HG02852 (cell line): ENCODE measurements at regions not wholly inside any gene's neighbourhood (a gene's known extent, or its start where the extent isn't known, plus 50 kb on each side); places are given as distances from the start of the nearest gene placed in this dataset.

Source experiments
- ATAC-seq: cut with Tn5 transposase; IDR thresholded peaks from one replicate; pipeline ENCODE4 v1.9.1; 2021; ENCODE audit warnings: mild to moderate bottlenecking, moderate library complexity; ENCODE audit not compliant: unreplicated experiment

DNA sequence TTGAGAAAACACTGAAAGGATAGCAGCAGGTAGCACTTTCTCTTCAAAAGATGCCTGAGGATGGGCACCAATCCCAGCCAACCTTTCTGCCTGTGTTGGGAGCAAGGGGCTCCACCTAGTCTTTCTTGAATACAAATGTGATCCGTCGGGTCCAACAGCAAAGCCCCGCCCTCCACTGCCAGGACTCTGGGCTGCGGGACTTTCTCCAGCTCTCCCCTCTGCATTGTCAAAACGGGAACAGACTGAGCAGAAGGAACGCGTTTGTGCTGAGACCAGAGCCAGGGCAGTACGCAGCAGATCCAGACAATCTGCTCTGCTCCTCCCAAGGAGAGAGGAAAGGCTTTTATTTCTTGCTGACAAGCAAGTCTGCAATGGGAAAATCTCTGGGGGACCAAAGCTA, 139.7 kb downstream of the SEC61B start:
- no peak for ATAC-seq

DNA sequence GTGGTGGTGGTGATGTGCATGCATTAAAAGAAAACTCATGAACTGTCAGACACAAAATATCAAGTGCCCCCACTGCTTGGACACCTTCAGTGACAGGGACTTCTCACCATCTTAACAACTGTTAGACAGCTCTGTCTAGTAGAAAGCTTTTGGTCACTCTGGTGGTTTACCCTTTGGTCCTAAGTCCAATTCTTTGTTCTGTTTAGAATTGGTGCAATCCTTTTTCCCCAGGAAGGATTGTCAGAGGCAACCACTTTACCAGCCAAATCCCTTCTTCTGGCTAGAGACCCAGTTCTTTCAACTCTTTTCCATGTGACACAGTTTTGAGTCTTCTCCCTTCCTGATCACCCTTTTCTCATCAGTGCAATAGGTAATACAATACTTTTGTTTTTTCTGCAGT, 140.2 kb downstream of the SEC61B start:
- no peak for ATAC-seq

GRCh38 chr9:99363509-99363908, 141.4 kb downstream of the SEC61B start:
- no peak for ATAC-seq

GRCh38 chr9:99365233-99365980, 143.3 kb downstream of the SEC61B start:
- no peak for ATAC-seq

- ATAC-seq: no peak
Measured at GRCh38 chr9:99366183-99366582, 144.1 kb downstream of the SEC61B start.

DNA sequence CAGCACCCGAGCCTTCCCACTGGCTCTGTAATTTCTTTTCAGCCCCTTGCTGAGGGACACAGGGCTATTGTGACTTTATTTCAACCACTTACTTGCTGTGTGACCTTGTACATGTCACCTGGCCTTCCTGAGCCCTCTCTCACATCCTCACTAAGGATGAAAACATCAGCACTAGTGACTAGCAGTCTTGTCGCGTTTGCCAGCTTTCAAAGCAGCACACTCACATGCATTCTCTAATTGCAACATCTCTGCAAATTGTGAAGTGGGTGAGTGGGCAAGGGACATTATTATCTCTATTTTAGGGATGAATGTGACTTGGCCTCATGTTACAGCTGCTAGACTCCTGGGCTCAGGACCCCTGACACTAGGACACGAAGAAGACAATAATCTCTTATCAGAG, 144.5 kb downstream of the SEC61B start:
- ATAC-seq: no peak

DNA sequence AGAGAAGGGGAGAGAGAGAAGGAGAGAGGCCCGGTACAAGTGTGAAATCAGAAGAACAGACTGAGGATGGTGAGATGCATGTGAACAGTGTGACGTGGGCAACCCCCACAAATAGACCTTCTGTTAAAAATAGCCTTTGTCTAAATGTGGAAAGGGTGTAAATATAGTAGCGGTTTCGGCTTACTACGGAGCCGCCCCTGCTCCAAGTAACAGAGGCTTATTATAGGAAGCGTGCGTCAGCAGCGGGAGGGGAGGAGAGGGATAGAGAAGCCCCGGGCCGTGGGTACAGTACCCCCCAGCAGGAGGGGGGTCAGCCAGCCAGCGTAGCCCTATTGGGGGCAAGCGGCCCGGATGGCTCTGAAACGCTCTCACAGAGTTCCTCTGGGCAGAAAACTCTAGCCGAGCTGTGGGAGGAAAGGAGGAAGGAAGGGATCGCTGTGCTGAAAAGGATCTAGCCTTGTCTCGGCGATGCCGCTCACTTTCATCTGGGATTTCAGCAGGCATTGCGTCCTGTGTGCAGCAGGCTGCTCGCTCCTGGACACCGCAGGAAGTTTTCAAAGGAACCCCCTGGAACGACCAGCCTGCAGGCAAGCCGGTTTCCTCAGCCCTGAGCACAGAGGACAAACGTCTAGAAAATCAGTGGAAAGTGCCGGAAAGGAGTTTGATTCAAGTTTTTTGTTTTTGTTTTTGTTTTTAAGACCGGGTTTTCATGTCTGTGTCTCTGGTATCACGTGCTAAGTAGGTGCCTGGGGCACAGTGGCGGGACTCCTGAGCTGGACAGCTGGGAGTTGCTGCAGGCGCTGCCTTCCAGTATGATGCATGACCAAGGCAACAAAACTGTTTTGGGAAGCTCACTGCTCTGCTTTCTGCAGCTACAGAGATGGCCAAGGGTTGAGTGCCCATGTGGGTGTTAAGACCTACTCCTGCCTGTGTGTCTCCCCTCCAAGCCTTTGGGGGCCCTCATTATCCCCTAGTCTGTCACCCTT, 146.6 kb downstream of the SEC61B start:
- no peak for ATAC-seq

GRCh38 chr9:99369327-99369722, 147.2 kb downstream of the SEC61B start:
- ATAC-seq: no peak

DNA sequence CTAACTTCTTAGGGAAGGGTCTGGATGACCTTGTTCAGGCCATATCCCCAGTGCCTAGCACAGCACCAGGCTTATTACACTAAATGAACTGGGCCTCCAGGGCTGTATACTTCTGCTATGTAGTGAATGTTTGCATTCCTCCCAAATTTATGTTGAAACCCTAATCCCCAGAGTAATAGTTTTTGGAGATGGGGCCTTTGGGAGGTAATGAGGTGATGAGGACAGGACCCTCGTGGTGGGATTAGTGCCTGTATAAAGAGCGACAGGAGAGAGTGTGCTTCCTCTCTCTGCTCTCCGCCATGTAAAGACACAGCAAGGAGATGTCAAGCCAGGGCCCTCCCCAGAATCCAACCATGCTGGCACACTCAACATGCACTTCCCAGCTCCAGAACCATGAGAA, 148.3 kb downstream of the SEC61B start:
- ATAC-seq: no peak

GRCh38 chr9:99371376-99371775, 149.3 kb downstream of the SEC61B start:
- ATAC-seq: no peak

DNA sequence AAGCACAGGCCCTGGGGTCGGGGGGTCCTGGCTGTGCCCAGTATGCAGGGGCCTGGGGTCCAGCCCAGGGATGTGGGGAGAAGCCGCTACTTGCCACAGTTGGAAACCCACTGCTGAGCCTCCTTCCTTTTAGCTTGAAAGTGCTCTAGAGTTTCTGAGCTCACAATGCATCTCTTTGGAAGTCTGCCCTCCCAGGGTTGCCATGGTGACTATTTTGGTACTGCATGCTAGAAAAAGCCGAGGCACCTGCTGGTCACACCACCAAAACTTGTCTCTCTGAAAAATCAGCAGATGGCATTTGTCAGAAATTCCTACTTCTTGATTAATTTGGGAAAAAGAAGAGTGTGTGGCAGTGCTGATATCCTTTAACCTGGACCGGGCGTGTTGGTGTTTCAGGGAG, 151.8 kb downstream of the SEC61B start:
- ATAC-seq: no peak

GRCh38 chr9:99374793-99375192, 152.7 kb downstream of the SEC61B start:
- no peak for ATAC-seq

DNA sequence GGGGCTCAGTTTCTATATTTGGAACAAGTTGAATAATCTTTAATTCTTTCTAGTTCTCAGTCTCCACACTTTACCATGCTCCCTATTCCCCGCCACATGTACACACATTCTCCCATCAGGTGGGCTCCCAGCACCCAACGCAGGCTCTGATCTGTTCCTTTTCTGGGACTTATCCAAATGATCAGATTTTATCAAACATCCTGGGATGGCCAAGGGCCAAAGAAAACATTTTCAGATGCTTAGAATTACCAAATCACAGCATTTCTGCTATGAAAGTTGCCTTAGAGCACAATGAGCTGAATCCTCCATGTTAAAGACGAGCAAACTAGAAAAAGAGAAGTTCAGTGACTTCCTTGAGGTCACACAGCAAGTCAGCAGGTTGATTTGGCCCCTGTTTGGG, 153.4 kb downstream of the SEC61B start:
- ATAC-seq: no peak

DNA sequence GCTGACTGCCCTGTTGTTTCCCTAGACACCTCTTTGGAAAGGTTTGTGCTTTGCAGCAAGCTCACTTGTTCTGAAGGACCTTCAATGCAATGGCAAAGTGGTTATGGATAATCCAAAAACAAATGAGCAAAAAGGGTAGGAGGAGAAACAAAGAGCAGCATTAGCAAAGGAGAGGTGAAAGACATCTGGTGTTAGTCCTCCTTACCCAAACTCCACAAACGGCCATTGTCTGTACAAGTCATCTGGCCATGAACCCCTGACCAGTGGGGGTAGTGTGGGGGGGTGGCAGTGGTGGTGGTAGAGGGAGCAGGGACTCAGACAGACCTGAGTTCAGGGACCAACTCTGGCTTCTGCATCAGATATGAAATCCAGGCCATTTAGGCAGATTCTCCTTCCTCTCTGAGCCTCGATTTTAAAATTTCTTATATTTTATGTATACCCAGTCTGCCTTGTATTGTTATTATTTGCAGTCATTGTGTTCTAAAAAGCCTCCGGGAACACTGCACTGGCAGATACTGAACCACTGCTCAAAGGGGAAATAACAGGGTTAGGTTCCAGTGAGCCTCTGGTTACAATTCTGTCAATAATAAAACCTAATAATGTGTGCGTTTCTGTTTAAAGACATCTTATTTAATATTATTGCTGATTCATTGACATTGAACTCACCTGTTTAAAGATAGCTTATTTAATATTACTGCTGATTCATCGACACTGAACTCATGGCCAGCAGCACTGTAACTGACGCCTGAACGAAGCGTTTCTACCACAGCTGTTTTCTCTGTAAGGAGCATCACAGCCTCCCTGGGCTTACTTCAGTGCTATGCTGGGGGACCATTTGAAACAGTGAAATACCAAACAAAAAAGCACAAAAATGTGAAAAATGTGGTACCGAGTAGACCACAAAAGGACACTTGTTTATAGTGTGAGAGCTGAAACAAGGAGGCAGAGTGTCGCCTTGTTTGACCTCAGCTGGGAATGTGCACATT, 156.0 kb downstream of the SEC61B start:
- no peak for ATAC-seq

DNA sequence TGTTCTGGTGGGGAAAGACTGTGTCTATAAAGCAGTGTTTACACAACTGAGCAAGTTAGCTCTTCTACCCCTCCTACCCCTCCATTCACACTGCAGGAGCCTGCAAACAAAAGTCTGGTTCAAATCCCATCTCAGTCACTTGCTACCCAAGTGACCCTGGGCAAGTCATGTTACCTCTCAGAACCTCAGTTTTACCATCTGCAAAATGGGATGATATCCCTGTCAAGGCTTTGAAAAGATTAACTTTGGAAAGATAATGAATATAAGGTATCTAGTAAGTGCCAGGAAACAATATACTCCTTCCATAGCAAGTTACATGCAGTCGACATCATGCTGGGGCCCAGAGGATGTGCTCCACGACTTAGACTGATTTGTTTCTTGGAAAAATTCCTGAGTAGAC, 161.5 kb downstream of the SEC61B start:
- no peak for ATAC-seq

- ATAC-seq: no peak
Measured at GRCh38 chr9:99385215-99385614, 163.1 kb downstream of the SEC61B start.

GRCh38 chr9:99385814-99386279, 163.8 kb downstream of the SEC61B start:
- no peak for ATAC-seq

DNA sequence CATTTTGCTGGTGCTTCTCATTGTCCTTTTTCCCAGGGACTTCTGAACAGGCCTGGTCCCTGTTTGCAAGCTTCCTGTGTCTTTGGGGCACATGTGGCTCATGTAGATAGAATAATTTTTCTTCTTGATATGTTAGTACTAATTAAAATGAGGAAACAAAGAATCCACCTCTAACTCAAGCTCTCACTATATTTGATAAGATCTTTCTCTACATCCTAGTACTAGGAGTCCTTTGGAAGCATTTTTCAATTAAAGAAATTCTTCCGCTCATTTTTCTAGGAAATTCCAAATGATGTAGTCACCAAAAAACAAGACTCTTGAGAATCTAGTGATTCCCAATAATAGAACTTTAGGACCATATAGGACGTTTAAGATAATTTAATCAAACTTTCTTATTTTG, 165.3 kb downstream of the SEC61B start:
- ATAC-seq: no peak

DNA sequence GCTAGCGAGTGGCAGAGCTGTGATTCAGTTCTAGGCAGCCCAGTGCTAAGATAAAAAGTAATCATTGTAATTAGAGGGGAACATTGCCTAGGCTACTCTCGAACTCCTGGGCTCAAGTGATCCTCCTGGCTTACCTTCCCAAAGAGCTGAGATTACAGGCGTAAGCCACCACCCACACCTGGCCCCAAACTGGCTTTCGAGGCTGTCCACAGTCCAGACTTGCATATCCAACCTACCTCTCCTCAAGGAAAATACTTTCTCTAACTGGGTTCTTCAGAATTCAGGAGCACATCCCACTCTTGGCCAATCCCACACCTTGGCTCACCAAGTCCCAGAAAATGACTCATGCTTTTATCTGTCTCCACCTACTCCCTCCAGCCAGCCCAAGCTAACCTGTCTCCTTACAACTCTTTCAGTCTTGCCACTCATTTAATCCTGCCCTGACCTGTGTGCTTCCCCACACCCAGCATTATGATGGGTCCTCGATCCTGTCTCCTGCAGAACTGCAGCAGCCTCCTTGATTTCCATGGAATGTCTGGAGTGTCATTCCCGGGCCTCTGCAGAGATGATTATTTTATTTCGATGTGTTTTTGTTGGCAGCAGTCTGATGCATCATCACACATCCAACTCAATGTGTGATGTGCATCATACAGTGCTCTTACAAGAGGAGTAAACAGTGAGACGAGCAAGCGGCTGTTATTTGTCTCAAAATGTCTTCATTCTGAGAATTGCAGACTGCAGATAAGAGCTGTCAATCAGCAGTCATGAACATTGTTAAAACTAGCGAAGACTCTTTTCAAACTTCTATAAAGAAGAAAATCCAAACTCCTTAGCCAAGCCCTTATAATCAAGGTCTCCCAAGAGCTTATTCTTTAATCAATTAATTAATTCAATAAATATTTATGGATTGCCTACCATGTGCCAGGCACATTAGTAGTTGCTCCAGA, 167.3 kb downstream of the SEC61B start:
- ATAC-seq: no peak
